NB4 (cell line): ENCODE measurements at regions not wholly inside any gene's neighbourhood (a gene's known extent, or its start where the extent isn't known, plus 50 kb on each side); places are given as distances from the start of the nearest gene placed in this dataset.
"Not testable (repeated sequence)": the region's sequence is repeated elsewhere in the genome, so short reads cannot be mapped to it uniquely, and the experiment has no call there.

Experiments used
- DNase-seq: peaks from one replicate; pipeline ENCODE4 v3.0.0; 2010; ENCODE audit warnings: low read depth
- H3K4me3 ChIP-seq: one replicate; pipeline ENCODE4 v1.5.1; 2011; ENCODE audit warnings: mild to moderate bottlenecking, low read depth, low read length, moderate library complexity
- MYC ChIP-seq: IDR thresholded peaks from 2 replicates; pipeline ENCODE4 v1.6.1; 2011; ENCODE audit warnings: low read depth, low read length
- POLR2A ChIP-seq: IDR thresholded peaks from 2 replicates; pipeline ENCODE4 v1.6.1; 2011; ENCODE audit warnings: mild to moderate bottlenecking; ENCODE audit not compliant: insufficient read length; ENCODE audit errors: extremely low read depth
- TF ChIP-seq, protein P1 (sequence below): IDR thresholded peaks from 2 replicates; pipeline ENCODE4 v1.6.1; 2011; ENCODE audit warnings: low read depth, low read length
- TF ChIP-seq, protein P2 (sequence below): IDR thresholded peaks from one replicate; pipeline ENCODE4 v1.5.1; 2012; ENCODE audit warnings: low read depth, low read length

DNA sequence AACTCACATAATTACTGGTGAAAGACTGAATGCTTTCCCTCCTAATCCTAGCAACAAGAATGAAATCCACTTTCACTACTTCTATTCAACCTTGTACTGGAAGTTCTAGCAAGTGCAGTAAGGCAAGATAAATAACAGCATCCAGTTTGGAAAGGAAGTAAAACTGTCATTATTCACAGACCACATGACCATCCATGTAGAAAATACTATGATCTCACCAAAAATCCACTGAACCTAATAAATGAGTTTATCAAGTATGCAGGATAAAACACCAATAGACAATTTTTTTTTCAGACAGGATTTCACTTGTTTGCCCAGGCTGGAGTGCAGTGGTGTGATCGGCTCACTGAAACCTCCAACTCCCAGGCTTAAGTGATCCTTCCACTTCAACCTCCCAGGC lies 117.7 kb downstream of the TMEM167A start:
- no peak for DNase-seq
- no peak overlapping the region for H3K4me3 ChIP-seq
- TF ChIP-seq, protein P1, sequence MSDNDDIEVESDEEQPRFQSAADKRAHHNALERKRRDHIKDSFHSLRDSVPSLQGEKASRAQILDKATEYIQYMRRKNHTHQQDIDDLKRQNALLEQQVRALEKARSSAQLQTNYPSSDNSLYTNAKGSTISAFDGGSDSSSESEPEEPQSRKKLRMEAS = no peak
- TF ChIP-seq, protein P2, sequence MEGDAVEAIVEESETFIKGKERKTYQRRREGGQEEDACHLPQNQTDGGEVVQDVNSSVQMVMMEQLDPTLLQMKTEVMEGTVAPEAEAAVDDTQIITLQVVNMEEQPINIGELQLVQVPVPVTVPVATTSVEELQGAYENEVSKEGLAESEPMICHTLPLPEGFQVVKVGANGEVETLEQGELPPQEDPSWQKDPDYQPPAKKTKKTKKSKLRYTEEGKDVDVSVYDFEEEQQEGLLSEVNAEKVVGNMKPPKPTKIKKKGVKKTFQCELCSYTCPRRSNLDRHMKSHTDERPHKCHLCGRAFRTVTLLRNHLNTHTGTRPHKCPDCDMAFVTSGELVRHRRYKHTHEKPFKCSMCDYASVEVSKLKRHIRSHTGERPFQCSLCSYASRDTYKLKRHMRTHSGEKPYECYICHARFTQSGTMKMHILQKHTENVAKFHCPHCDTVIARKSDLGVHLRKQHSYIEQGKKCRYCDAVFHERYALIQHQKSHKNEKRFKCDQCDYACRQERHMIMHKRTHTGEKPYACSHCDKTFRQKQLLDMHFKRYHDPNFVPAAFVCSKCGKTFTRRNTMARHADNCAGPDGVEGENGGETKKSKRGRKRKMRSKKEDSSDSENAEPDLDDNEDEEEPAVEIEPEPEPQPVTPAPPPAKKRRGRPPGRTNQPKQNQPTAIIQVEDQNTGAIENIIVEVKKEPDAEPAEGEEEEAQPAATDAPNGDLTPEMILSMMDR = no peak
- no peak for TF ChIP-seq MYC
- no peak for TF ChIP-seq POLR2A

DNA sequence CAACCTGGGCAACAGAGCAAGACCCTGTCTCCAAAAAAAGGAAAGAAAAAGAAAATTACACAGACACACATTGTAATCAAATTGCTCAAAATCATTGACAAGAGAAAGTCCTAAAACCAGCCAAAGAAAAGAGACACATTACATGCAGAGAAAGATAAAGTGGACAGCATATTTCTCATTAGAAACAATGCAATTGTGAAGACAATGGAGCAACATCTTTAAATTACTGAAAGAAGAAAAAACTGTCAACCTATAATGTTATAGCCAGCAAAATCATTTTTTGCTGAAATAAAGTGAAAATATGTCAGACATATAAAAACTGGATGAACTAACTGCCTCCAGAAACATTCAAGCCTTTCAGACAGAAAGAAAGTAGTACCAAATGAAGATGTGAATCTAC lies 120.6 kb downstream of the TMEM167A start:
- H3K4me3 ChIP-seq = no peak overlapping the region
- no peak for TF ChIP-seq POLR2A
- TF ChIP-seq, protein P2 = no peak
- TF ChIP-seq, protein P1 = no peak
- TF ChIP-seq MYC = no peak
- DNase-seq = no peak

DNA sequence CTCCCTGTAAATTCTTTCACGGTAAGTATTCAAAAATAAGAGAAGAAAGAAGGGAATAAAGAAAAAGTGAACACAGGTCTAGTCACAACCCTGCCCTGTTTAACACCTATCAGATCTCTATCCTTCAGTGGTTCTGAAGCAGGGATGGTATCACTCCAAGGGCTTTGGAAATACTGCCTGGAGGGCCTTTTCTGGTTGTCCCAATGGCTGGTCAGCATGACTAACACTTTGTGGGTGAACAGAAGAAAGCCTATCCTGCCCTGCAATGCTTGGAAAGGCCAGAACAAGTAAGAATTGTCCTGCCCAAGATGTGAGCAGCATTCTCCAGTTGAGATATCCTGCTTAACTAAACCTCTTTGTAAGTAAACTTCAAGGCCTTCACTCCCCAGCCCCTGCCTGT lies 124.9 kb downstream of the TMEM167A start:
- TF ChIP-seq, protein P2 = no peak
- no peak for TF ChIP-seq POLR2A
- no peak for TF ChIP-seq MYC
- TF ChIP-seq, protein P1 = no peak
- H3K4me3 ChIP-seq = no peak overlapping the region
- DNase-seq = no peak

DNA sequence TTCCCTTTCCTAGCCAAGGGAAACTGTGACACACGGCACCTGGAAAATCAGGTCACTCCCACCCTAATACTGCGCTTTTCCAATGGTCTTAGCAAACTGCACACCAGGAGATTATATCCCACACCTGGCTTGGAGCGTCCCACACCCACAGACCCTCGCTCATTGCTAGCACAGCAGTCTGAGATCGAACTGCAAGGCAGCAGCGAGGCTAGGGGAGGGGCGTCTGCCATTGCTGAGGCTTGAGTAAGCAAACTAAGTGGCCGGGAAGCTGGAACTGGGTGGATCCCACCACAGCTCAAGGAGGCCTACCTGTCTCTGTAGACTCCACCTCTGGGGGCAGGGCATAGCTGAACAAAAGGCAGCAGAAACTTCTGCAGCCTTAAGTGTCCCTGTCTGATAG lies 132.9 kb downstream of the TMEM167A start:
- not testable (repeated sequence) for DNase-seq, H3K4me3 ChIP-seq

DNA sequence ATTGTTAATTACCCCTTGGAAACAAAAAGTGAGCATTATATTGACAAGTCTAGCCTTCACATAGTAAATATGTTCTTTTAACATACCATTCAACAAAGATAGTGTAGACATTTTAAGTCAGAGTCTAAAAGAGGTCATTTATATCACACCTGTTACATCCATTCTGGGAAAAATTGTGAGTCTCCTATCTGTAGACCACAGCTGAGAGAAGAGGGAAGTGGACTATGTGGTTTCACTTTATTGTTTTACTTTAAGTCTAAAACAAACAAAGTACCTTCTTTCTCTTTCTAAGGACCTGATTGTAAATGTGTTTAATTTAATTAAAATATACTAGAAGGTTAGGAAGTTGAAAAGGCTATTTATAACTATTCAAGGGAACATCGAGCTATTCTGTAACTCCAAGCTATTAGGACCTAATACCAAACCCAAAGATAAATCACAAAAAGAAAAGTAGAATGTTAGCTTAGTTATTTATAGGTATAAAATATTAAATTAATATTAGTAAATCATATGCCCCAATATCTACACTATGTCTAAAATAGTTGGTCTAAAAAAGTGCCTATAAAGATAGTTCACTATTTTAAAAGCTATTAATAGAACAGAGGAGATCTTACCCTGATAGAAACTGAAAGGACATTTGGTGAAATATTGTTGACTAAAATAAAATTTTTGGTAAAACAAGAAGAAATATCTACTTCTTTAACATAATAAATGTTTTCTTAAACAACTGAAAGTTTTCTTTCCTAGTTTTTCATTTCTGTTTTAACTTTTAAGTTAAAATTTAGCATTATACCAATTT lies 134.9 kb downstream of the TMEM167A start:
- DNase-seq = no peak
- TF ChIP-seq POLR2A (no peak), MYC (no peak)
- TF ChIP-seq, protein P1 = no peak
- TF ChIP-seq, protein P2 = no peak
- no peak overlapping the region for H3K4me3 ChIP-seq

DNA sequence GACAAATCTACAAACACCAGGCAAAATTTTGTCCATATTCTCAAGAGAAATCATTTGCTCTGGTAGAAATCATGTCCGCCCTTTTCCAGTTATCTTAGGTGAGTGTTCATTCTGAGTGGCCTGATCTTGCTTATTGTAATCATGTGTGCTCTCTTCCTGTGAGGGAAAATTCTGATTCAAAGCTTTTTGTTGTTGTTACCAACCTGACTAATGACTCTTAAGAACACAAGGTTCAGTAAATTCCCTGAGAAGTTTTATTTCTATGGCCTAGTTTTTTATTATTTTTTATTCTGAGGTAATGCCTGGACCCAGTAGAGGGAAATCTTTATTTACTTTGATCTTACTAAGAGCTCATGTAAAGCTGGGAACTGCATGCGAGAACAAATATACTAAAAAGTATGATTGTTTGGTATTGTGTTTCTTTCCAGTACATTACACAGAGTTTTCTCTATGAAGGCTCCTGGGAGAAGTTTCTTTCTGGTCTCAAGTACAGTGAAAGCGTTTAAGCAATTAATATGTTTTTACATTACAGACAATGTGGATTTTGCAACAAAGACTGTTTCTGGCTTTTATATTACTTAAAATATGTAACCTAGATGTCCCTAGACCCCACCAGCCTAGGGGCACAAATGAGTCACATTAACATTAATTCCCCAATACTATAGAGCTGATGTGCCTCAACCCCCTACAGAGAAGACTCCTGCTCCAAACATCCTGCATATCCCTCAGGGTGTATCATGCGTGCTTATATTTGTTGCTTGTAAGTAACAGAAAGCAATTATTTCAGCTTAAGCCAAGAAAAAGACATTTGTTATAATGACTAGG lies 138.1 kb downstream of the TMEM167A start:
- TF ChIP-seq, protein P2 = no peak
- no peak for TF ChIP-seq POLR2A
- no peak for TF ChIP-seq MYC
- TF ChIP-seq, protein P1 = no peak
- H3K4me3 ChIP-seq = no peak overlapping the region
- no peak for DNase-seq

DNA sequence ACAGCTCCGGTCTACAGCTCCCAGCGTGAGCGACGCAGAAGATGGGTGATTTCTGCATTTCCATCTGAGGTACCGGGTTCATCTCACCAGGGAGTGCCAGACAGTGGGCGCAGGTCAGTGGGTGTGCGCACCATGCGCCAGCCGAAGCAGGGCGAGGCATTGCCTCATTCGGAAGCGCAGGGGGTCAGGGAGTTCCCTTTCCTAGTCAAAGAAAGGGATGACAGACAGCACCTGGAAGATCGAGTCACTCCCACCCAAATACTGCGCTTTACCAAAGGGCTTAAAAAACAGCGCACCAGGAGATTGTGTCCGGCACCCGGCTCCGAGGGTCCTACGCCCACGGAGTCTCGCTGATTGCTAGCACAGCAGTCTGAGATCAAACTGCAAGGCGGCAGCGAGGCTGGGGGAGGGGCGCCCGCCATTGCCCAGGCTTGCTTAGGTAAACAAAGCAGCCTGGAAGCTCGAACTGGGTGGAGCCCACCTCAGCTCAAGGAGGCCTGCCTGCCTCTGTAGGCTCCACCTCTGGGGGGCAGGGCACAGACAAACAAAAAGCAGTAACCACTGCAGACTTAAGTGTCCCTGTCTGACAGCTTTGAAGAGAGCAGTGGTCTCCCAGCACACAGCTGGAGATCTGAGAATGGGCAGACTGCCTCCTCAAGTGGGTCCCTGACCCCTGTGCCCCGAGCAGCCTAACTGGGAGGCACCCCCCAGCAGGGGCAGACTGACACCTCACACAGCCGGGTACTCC lies 144.5 kb downstream of the TMEM167A start:
- not testable (repeated sequence) for DNase-seq

More for the DNA sequence above, 144.5 kb downstream of the TMEM167A start:
- not testable (repeated sequence) for H3K4me3 ChIP-seq
